IMR-90 (cell line): ENCODE measurements at regions not wholly inside any gene's neighbourhood (a gene's known extent, or its start where the extent isn't known, plus 50 kb on each side); places are given as distances from the start of the nearest gene placed in this dataset.

ENCODE experiments used
- ATAC-seq: fragments of 200-7000 bp; cut with Tn5 transposase; 2 replicates; pipeline ENCODE4 v1.9.1; 2020; ENCODE audit warnings: low read depth, mild to moderate bottlenecking, moderate library complexity
- BruUV-seq: library from RNA; stranded (reverse); fragments of 400-500 nt; replicated peaks from 2 replicates; lab custom pipeline; 2021; lab: Mats Ljungman, UMichigan
- CTCF ChIA-PET: fragments of 300-600 bp; formaldehyde crosslinking; extraction: SDS; loops from one replicate; lab custom pipeline; 2021; ENCODE audit warnings: antibody characterized with exemption; lab: Yijun Ruan, JAX
- POLR2A ChIA-PET: fragments of 300-600 bp; sonication (Branson Sonifier 250); formaldehyde crosslinking; loops from one replicate; lab custom pipeline; 2022; ENCODE audit warnings: antibody characterized with exemption; ENCODE audit not compliant: unreplicated experiment; lab: Charles Lee
- DNase-seq: peaks from one replicate; pipeline ENCODE4 v3.0.0; 2013
- H2AFZ ChIP-seq: replicated peaks from 2 replicates; pipeline ENCODE3; 2013; ENCODE audit warnings: low read length, mild to moderate bottlenecking; ENCODE audit not compliant: poor library complexity
- H2AK5ac ChIP-seq: 2 replicates; pipeline ENCODE4 v1.6.1; 2013; ENCODE audit warnings: low read depth, low read length, inconsistent platforms
- H2AK9ac ChIP-seq: replicated peaks from 2 replicates; pipeline ENCODE3; 2013; ENCODE audit warnings: mild to moderate bottlenecking, low read depth, low read length, moderate library complexity; ENCODE audit not compliant: poor library complexity
- H2BK120ac ChIP-seq: 2 replicates; pipeline ENCODE4 v1.6.1; 2013; ENCODE audit warnings: low read depth, low read length, inconsistent platforms
- H2BK15ac ChIP-seq: 3 replicates; pipeline ENCODE4 v1.6.1; 2013; ENCODE audit warnings: low read depth, low read length, inconsistent platforms
- H2BK20ac ChIP-seq: 2 replicates; pipeline ENCODE4 v1.6.1; 2013; ENCODE audit warnings: low read depth, mild to moderate bottlenecking, inconsistent platforms, low read length, moderate library complexity
- H2BK5ac ChIP-seq: 2 replicates; pipeline ENCODE4 v1.6.1; 2013; ENCODE audit warnings: mild to moderate bottlenecking, low read depth, low read length, inconsistent platforms; ENCODE audit not compliant: poor library complexity, severe bottlenecking
- H3K14ac ChIP-seq: replicated peaks from 2 replicates; pipeline ENCODE4 v1.6.1; 2013; ENCODE audit warnings: low read depth, low read length, inconsistent platforms
- H3K18ac ChIP-seq: 2 replicates; pipeline ENCODE4 v1.6.1; 2013; ENCODE audit warnings: low read depth, low read length, control low read depth
- H3K23ac ChIP-seq: 2 replicates; pipeline ENCODE4 v1.6.1; 2013; ENCODE audit warnings: low read depth, low read length, inconsistent platforms
- H3K27ac ChIP-seq: 2 replicates; pipeline ENCODE4 v1.5.1; 2013; ENCODE audit warnings: mild to moderate bottlenecking, control low read depth, low read length; ENCODE audit not compliant: insufficient read depth
- H3K27me3 ChIP-seq: 2 replicates; pipeline ENCODE4 v1.6.1; 2013; ENCODE audit warnings: low read length; ENCODE audit not compliant: control insufficient read depth, insufficient read depth
- H3K36me3 ChIP-seq: 2 replicates; pipeline ENCODE4 v1.6.1; 2013; ENCODE audit warnings: low read length, mixed read lengths; ENCODE audit not compliant: control insufficient read depth, insufficient read depth
- H3K4ac ChIP-seq: 2 replicates; pipeline ENCODE4 v1.6.1; 2013; ENCODE audit warnings: low read depth, low read length, inconsistent platforms
- H3K4me1 ChIP-seq: 2 replicates; pipeline ENCODE4 v1.6.1; 2013; ENCODE audit warnings: low read length, mixed read lengths; ENCODE audit not compliant: control insufficient read depth, insufficient read depth
- H3K4me2 ChIP-seq: 2 replicates; pipeline ENCODE4 v1.6.1; 2013; ENCODE audit warnings: low read depth, mild to moderate bottlenecking, control low read depth, low read length, moderate library complexity
- H3K4me3 ChIP-seq: 2 replicates; pipeline ENCODE4 v1.5.1; 2013; ENCODE audit warnings: low read depth, mild to moderate bottlenecking, control low read depth, low read length, moderate library complexity; ENCODE audit not compliant: insufficient read depth
- H3K56ac ChIP-seq: 2 replicates; pipeline ENCODE4 v1.6.1; 2013; ENCODE audit warnings: low read length, inconsistent platforms; ENCODE audit not compliant: insufficient read depth; ENCODE audit errors: extremely low read depth
- H3K79me1 ChIP-seq, 2 experiments: 2 replicates each; pipeline ENCODE4 v1.6.1; 2013; ENCODE audit warnings: low read length in 2 of 2, inconsistent platforms in 1 of 2, low read depth in 1 of 2
- H3K9ac ChIP-seq: 2 replicates; pipeline ENCODE4 v1.6.1; 2013; ENCODE audit warnings: low read depth, low read length, control low read depth
- H3K9me1 ChIP-seq: 2 replicates; pipeline ENCODE4 v1.6.1; 2013; ENCODE audit warnings: low read length, inconsistent platforms; ENCODE audit not compliant: insufficient read depth
- H3K9me3 ChIP-seq: 2 replicates; pipeline ENCODE4 v1.6.1; 2013; ENCODE audit warnings: low read length; ENCODE audit not compliant: control insufficient read depth, insufficient read depth
- H4K20me1 ChIP-seq: 2 replicates; pipeline ENCODE4 v1.6.1; 2013; ENCODE audit warnings: low read length, inconsistent platforms; ENCODE audit not compliant: insufficient read depth
- H4K5ac ChIP-seq: 2 replicates; pipeline ENCODE4 v1.6.1; 2013; ENCODE audit warnings: mild to moderate bottlenecking, low read depth, low read length, control low read depth
- H4K8ac ChIP-seq, 2 experiments: 2 replicates each; pipeline ENCODE4 v1.6.1; 2013; ENCODE audit warnings: low read depth in 2 of 2, low read length in 2 of 2, control low read depth in 1 of 2, inconsistent platforms in 1 of 2
- H4K91ac ChIP-seq: 2 replicates; pipeline ENCODE4 v1.6.1; 2013; ENCODE audit warnings: low read depth, low read length, inconsistent platforms; ENCODE audit not compliant: insufficient read depth
- CEBPB ChIP-seq: IDR thresholded peaks from 2 replicates; pipeline ENCODE4 v1.6.1; 2012; ENCODE audit warnings: low read depth, low read length, improper control_type of control experiment
- FOS ChIP-seq: fragments of 150-350 bp; IDR thresholded peaks from 2 replicates; pipeline ENCODE4 v1.6.1; 2016; ENCODE audit warnings: low read depth, low read length
- WGBS, 2 experiments: methylation state at CpG; one replicate each; pipeline versions ENCODE4 v1.1.5 to v1.1.7; 2013; ENCODE audit warnings: missing lambda C conversion rate in 2 of 2; ENCODE audit not compliant: insufficient read length in 1 of 2; ENCODE audit errors: extremely low coverage in 2 of 2; 5-methylcytosine and 5-hydroxymethylcytosine counted together
- dilution Hi-C: fragments of 300-500 bp; cut with HindIII; formaldehyde crosslinking; loops from one replicate; pipeline ENCODE4 v1.14.3; 2018; ENCODE audit warnings: low sequenced_read_pairs; ENCODE audit not compliant: unreplicated experiment
- in situ Hi-C: fragments of 300-500 bp; cut with MboI; formaldehyde crosslinking; loops from 3 replicates; pipeline ENCODE4 v1.14.3; 2019; ENCODE audit warnings: low sequenced_read_pairs, inconsistent platforms, mixed read lengths
- intact Hi-C: fragments of 100-400 bp; cut with micrococcal nuclease; formaldehyde crosslinking; loops from 2 replicates; pipeline ENCODE4 v1.10.0; 2022

- dilution Hi-C loops (no loop called here), intact Hi-C loops (no loop called here), in situ Hi-C loops (no loop called here)
- H2BK15ac ChIP-seq: no peak overlapping the region
- CTCF ChIA-PET: no interaction called here
- POLR2A ChIA-PET: interaction anchor here (0.6 kb wide), 1 partner anchor 14 kb away, joined by 3 read pairs; no protein-coding TSS in a partner anchor
- no peak overlapping the region for H3K4ac ChIP-seq
- no peak for ATAC-seq
- no peak overlapping the region for H3K14ac ChIP-seq
- H3K36me3 ChIP-seq: no peaks in the 10 kb centered on the region
- H3K23ac ChIP-seq: no peak overlapping the region
- no peaks in the 10 kb centered on the region for H3K9me3 ChIP-seq
- no peak overlapping the region for H3K9ac ChIP-seq
- no peak overlapping the region for H2AFZ ChIP-seq
- no peaks in the 10 kb centered on the region for H3K27me3 ChIP-seq
- no peaks in the 10 kb centered on the region for H4K20me1 ChIP-seq
- no peak overlapping the region for H3K27ac ChIP-seq
- no peaks in the 10 kb centered on the region for H3K4me1 ChIP-seq
- H2AK5ac ChIP-seq: no peak overlapping the region
- no peak overlapping the region for H4K91ac ChIP-seq
- no peak overlapping the region for H4K8ac ChIP-seq
- no peak overlapping the region for H3K4me2 ChIP-seq
- H4K5ac ChIP-seq: no peak overlapping the region
- TF ChIP-seq FOS (no peak), CEBPB (peak; percentile 44; the same call in 1 of the 2 replicates)
- no peaks in the 10 kb centered on the region for H3K9me1 ChIP-seq
- H2AK9ac ChIP-seq: no peak overlapping the region
- H2BK5ac ChIP-seq: no peak overlapping the region
- no TSS peak for BruUV-seq
- H3K56ac ChIP-seq: no peak overlapping the region
- no peak overlapping the region for H2BK120ac ChIP-seq
- H3K4me3 ChIP-seq: no peak overlapping the region
- H3K18ac ChIP-seq: no peak overlapping the region
- WGBS, 2 experiments: no CpG with 5 or more reads among the region's 3 CpGs
- H3K79me1 ChIP-seq: no peaks in the 10 kb centered on the region
- DNase-seq: peak; percentile 40
- H2BK20ac ChIP-seq: no peak overlapping the region
Observed at GRCh38 chr6:112946051-112946450, 598.9 kb downstream of the RFPL4B start.
